Cerebellar nuclear complex (tissue), 1 donor: ENCODE measurements at regions not wholly inside any gene's neighbourhood (a gene's known extent, or its start where the extent isn't known, plus 50 kb on each side); places are given as distances from the start of the nearest gene placed in this dataset.

Experiments
- DNase-seq, 2 experiments: peaks; one replicate each; lab custom pipeline; 2025; lab: John Stamatoyannopoulos, UW

DNA sequence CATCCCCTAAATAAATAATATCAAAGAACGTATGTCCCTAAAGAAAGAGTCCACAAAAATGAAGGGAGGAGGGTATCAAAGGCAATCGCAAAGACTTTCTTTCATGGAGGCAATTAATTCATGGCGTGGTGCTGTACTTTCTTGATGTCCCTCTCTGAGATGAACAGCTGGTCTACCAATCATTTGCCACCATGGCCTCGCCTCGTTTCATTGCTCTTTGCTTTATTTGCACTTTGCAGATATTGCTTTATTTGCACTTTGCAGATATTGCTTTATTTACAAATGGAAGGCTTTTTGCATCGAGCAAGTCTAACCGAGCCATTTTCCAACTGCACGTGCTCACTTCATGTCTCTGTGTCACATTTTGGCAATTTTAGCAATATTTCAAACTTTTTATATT lies 104.0 kb upstream of the PTCH1 start:
- DNase-seq, result no peak

DNA sequence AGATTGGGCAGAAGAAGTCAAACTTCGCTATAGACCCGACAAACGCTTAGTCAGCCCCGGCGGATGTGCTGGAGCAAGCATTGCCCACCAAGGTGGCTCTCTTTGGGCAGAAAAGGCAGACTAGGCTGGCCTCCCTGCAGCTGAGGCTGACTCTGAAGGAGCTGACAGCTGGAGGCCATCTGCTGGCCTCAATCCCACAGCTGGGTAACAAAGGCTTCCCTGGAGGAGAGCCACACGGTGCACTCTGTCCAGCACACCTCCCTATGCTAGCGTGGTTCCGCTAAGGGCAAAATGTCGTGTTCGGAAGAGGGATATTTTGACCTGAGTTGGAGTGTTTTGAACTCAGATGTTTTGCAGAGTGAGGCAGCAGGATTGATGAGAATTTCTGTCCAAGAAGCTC lies 103.5 kb upstream of the PTCH1 start:
- no peak for DNase-seq

DNA sequence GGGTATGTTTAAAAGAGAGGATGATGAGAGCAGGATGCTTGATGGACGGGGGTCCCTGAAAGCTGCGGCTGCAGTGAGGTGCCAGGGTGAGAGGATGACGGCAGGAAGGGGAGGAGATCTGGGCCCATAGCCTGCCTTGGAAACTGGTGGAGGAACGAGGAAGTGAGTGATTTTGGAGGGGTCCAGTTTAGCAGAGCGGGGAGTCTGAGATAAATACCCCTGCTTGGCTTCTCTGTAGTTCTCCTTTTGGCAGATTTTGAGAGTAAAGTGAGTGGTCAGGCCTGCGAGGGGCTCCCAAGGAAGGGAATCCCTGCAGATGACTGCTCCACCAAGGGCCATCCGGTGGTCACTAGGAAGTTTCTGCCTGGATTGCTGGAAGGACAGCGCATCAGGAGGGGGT lies 98.5 kb upstream of the PTCH1 start:
- DNase-seq, result no peak

DNA sequence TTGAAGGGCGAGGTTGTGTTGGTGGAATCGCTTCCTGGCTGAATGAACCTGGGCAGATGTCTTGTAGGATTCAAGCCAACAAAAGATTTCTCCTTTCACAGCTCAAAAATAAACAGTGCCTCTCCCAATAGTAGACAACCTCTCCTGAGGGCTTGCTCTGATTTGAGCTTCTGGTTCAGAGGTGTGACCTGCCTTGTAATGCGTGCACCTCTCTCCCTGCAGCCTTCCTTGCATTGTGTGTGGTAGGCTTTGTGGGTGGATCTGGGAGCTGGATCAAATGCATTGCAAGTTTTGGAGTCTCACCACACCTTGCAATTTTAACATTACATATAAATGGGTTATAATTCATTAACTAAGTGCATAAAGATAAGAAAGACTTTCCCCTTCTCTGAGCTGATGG lies 96.9 kb upstream of the PTCH1 start:
- no peak for DNase-seq

DNA sequence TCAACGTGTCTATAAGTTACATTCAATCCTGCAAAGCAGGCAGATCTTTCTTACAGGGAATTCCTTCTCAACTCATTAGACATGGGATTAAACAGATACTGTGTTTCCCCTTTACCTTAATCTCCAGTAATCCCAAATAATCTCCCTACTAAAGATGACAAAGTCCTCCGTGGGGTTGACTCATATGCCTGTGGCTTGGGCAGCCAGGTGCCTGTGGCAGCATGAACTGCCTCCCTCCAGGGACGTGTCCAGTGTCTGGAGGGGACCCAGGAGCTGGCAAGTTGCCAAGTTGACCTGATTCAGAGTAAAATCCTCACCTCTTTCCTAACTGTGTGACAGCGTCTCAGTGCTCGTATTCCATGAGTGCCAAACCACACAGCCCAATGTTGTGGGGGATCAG lies 94.6 kb upstream of the PTCH1 start:
- DNase-seq, result no peak

DNA sequence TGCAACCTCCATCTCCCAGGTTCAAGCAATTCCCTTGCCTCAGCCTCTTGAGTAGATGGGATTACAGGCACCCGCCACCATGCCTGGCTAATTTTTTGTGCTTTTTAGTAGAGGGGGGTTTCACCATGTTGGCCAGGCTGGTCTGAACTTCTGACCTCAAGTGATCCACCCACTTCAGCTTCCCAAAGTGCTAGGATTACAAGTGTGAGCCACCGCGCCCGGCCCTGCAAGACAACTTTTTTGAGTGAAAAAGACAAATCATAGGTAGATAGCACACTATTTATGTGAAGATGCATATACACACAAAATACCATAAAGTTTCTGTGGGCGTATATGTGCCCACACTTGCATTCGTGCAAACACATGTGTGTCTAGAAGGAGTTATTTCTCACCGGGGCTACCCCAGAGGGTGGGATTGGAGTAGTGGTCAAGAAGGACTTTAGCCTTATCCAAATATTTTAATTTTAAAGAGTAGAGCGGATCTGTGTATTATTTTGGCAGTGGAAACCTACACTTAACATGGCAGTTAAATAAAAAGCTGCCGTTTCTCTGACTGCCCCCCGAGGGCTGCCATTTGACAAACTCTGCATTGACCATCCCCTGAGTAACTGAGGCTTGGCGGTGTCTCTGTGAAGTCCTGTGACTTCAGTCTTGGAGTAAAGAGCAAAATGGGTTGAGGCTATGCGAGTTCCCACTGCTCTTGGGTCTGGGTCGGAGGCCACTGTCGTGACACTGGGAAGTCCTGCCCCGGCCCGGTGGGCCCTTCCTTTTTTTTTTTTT lies 93.4 kb upstream of the PTCH1 start:
- DNase-seq, result no peak

DNA sequence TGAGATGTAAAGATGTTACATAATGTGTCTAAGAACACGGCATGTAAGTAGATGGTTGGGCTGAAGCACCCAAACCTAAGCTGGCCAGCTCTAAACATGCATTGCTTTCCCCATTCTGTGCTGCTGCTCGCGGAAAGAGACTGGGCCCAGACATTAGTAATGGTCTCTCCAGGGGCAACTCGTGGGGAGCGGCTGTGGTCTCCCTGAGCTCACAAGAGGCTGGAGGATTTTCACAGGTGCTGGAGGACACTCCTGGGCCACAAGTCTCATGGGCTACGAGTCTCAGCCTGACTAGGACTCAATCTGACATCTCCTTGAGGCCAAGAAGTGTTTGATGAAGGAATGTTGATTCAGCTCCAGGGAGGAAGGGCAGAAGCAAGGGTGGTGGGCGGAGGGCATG lies 92.7 kb upstream of the PTCH1 start:
- DNase-seq, result no peak

DNA sequence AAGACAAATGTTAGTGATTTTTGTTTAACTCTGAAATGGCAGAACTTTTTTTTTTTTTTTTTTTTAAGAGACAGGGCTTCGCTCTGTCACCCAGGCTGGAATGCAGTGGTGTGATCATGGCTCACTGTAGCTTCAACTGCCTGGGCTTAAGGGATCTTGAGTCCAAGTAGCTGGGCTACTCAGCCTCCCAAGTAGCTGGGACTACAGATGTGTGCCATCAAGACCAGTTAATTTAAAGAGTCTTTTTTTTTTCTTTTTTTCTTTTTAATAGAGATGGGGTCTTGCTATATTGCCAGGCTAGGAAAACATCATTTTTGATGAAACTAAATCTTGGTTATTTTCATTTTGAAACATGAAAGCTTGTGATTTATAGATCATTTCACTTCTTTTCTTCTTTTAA lies 91.6 kb upstream of the PTCH1 start:
- DNase-seq, result no peak

DNA sequence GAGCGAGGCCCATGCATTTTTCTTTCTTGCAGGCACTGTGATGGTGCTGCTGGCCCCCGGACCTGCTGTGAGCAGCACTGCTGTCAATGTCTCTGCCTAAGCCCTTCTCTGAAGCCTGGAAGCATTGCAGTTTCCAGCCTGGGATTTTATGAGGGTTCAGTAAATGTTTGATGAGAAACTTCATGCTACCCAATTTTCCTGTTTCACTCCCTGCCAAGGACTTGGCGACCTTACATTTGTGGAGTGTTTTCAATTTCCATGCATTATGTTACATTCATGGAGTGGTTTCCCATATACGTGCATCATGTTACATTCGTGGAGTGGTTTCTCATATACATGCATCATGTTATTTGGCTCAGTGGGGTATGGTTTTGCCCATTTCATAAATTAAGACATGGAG lies 90.7 kb upstream of the PTCH1 start:
- DNase-seq, result no peak

DNA sequence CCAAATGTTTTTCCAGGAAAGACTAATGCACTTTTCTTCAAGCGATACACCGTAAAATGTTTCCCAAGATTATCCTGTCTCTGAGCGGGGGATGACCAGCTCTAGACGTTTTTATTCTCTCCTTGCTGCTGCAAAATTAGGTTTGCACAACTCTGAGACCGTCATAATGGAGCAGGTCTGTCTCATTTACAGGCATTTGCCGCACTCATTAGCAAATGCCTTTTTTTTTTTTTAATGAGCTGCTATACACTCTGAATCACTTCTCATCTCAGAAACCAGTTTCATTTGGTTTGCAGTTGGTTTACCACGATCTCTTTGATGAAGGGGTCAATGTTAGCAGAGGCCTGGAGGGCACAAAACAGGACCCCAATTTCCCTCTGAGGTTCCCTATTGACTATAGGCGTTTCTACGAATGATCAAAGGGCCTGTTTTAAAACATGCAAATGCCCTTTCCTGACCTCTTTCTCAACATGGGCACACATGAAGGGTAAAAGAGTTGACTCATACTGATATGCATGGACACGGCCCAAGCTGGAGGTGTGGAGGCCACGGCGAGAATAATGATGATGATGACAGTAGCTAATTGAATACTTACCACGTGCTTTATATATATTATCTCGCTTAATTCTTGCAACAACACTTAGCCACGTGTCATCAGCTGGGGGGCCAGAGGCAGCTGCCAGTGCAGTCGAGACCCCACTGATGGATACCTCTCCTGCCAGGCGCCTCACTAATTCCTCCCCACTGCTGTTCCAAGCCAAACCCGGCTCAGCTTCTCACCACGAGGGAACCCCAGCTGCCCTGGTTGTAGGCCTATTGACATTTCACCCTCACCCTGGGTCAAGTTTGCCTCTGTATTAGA lies 89.9 kb upstream of the PTCH1 start:
- no peak for DNase-seq

DNA sequence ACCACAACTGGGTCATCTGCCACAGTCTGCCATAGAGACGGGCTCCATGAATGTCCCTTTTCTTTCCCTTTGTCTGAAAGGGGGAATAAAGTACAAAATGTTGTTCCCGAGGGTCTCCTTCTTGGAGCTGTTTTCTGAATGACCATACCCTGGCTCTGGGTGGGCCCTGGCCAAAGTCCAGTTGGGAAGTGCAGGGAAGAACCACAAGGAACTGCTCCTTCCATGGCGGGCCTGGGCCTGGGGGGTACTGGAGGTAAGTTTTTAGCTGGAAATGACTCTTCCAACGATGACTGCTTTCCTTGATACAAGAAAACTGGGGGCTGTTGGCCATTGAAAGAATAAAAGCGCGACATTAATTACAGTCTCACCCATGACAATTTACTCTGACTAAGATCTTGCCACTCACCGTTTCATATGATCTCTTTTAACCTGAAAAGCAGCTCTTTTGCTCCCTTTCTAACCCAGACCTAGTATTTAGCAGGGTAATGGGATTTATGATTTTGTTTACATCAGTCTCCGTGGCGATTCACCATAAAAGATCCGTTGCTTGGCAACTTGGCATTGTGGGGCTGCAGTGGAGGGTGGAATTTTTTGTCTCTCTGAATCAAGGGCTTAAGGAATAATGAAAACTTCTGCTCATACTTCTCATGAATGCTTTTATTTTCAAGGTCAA lies 89.2 kb upstream of the PTCH1 start:
- no peak for DNase-seq

DNA sequence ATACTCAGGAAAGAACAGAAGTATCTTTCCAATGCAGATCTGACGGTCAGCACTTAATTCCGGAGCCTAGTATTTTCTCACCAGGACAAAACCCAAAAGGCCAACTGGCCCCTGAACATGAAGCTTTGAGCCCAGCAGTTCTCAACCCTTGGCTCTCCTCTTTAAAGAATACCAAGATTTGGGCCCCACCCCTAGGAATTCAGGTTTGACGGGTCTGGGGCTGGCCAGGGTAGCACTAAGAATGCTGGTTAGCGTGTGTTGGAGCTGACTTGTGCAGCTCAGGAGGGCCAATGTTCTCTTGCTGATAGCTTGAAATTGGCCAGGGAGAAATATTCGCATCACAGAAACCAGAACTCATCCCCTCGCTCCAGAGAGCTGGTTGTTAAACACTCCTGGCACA lies 88.3 kb upstream of the PTCH1 start:
- DNase-seq, result no peak

DNA sequence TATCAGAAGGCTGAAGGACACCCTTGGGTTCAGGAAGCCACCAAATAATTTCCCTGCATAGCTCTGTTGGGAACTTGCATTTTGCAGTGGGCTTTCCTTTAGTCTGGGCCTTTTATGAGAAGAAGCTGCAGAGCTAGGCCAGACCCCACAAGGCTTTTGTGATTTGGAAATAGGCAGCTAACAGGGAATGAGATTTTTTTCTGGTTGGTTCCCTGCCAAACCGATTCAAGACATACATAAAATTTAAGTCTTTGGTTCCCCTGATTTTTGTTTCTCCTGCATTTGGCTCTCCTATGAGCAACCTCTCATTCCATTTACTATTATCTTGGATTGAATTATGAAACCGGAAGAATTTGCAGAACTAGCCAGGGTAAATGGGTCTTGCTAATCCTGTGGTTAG lies 81.5 kb upstream of the PTCH1 start:
- DNase-seq, result no peak

DNA sequence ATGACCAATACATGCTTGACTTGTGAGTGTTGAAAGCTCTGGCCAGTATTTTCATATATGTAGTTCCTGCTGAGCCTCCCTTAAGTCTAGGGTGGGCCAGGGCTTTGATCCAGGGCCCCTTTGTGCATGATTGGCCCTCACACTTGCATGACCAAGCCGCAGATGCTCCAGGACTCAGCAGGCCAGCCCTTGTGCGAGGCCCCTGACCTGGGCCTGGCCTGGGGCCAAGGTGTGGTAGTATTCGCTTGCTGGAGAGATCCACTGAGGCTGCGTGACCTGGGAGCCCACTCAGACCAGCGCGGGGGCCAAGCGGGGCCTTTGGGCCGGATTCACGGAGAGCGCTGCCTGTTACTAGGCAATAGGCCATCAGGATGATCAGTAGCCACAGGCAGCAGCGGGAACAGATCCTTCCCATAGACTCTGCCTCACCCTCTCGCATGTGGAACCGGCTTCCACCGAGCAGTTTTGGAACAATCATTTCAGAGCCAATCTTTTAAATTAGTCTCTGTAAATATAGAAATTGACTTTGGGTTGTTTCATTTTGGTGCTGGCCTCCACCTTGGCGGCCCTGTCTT lies 79.0 kb upstream of the PTCH1 start:
- DNase-seq, result no peak

DNA sequence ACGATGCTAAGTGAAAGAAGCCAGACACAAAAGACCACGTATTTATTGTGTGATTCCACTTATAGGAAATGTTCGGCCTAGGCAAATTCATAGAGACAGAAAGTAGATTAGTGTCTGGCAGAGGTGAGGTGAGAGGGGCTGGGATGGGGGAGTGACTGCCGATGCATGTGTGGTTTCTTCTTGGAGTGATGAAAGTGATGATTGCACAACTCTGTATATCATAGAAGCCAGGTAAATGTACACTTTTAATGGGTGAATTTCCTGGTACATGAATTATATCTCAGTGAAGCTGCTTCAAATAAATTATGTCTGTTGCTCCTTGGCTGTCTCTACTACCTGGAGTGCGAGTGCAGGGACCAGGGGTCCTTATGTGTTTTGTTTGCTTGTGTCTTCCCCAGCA lies 76.2 kb upstream of the PTCH1 start:
- DNase-seq, result no peak

DNA sequence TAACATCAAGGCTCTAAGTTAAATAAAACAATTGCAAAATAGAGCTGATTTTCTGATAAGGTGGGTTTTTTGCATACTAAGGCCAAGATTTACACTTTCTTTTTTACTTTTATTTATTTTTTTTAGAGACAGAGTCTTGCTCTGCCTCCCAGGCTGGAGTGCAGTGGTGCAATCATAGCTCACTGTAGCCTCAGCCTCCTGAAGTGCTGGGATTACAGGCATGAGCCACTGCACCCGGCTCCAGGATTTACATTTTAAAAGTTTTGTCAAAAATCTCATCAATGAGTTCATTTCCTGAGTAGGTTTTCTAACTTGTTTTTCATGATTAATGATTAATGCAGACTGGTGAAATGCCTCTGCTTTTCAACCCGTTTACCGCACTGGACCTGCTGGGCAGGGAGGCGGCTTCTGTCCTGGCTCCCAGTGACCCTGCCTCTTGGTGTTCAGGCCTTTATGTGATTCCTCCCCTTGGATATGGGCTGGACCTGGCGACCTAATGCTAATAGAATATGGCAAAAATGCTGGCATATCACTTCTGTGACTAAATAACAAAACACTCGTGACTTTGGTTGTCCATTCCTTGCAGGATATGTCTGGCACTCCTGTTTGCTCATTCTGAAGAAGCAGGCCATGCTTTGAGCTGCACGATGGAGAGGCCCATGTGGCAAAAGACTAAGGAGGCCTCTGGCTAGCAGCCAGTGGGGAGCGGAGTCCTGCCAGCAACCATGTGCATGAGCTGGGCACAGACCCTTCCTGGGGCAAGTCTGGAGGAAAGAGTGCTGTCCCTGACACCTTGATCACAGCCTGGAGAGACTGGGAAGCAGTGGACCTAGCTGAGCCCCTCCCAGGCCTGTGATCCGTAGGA lies 72.2 kb upstream of the PTCH1 start:
- no peak for DNase-seq

DNA sequence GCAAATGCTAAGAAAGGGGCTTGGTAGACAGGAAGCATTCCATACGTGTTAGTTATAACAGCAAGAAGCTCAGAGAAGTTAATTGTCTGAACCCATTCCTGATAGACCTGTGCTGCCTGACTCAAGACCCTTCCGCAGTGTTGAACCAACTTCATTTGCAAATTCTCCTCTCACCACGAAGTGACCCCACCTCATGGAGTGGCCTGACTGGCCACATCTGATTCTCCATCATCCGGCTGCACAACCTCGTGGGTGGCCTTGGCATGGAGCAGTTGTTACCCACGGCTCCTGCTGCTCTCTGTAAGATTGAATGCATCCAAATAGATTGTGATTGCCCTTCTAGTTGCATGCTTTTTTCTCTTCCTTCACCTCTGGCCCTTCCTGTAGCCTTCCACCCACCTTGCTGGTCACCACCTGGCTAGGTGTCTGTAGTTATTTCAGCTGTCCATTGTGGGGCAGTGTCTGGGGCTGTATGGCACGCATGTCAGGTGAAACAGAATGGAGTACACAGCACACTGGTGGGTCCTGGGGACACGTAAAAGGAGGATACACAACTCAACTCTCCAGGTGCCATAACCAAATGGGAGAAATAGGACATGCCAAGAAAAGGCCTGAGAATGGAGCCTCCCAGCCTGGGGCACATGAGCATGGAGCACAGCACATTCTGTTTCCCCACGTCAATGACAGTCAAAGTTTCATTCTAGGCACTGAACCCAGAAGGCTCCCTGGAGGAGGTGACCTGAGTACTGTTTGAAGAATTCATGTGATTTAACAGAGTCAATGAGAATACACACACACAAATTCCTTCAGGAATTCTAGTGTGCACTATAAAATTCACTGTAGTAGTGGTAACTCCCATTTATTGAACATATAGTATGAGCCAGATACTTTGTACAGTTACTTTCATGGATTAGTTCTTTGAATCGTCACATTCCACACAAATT lies 70.5 kb upstream of the PTCH1 start:
- DNase-seq, result no peak

DNA sequence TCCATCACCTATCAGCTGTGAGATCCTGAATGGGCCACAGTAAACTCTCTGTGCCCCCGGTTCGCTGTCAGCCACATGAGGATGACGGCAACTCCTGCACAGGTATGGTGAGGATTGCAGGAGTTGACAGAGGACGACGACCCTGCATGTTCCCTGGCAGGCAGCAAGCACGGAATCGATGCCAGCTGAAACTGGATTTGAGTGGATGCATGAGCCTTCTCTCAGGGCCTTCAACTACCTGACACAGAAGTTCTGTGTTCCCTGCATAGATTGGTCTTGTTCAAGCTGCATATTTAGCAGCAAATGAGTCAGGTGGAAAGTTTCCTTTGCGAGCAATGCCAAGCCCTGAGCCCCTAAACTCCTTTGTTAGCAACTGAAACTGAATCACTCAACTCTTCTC lies 69.6 kb upstream of the PTCH1 start:
- DNase-seq, result no peak

DNA sequence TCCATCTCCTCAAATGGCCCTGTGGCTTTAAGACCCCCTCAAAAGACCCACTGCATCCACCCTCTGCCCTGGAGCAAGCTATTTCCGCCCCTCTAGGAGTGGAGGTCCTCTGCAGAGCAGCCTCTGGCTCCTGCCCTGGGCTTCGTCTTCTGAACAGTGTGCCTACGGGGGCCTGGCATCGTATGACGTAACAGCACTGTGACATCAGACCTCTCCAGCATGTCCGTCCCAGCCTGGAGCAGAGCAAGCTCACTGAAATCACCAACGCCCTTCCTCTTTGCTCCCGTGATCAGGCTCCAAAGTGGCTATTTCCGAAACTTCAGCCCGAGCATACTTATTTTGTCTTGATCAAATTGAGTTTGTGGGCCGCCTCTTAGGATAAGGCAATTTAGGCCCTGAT lies 69.1 kb upstream of the PTCH1 start:
- DNase-seq, result no peak

DNA sequence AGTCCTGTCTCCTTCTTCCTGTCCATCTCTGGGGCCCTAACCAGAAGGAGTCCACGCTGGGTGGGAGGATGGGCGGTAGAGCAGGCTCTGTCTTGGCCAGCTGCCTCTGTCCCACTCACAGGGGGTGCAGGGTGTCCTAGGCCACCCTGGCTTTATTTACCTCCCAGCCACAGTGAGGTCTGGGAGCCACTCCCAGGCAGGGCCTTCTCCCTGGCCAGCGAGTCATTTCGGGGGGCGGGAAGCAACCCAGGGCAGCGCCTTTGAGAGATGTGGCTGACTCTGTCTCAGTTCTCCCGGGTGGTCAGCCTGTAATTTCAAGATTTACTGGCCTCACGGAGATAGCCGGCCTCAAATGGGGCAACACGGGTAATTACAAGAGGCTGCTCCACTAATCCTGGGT lies 67.4 kb upstream of the PTCH1 start:
- no peak for DNase-seq

DNA sequence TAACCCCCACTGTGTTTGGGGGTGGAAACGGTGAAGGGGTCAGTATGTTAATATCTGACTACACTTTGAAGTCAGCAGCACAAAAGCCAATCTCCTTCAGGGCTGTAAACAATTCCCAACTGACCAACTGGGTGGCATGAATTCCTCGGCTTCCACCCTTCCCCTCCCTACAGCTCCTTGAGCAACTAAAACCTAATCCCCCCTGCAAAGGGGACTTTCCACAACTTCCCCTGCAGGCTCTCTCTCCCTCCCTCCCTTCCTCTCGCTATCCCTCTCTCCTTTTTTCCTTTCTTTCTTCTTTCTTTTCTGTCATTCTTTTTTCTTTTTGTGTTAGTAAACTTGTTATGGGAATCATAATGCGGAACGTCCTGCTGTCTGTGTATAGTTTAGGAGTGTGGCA lies 65.1 kb upstream of the PTCH1 start:
- no peak for DNase-seq
